Esophagus squamous epithelium (tissue), 4 donors: ENCODE measurements at regions not wholly inside any gene's neighbourhood (a gene's known extent, or its start where the extent isn't known, plus 50 kb on each side); places are given as distances from the start of the nearest gene placed in this dataset.

Experiments
- CTCF ChIP-seq, 6 experiments: fragments of 450-650 bp in 4 of 6; fragments of 200-600 bp in 2 of 6; sonication (generic) in 2 of 6; IDR thresholded peaks; one replicate each; pipeline ENCODE4 v1.5.1; 2016 to 2019; ENCODE audit warnings: antibody characterized with exemption in 6 of 6, mild to moderate bottlenecking in 4 of 6, moderate library complexity in 4 of 6
- POLR2A ChIP-seq, 4 donors: fragments of 450-650 bp; IDR thresholded peaks; one replicate each; pipeline ENCODE4 v1.6.1; 2017; ENCODE audit warnings: antibody characterized with exemption in 4 of 4, mild to moderate bottlenecking in 4 of 4, moderate library complexity in 3 of 4

GRCh38 chr2:51404226-51404625 is 372.3 kb upstream of the NRXN1 start:
- TF ChIP-seq CTCF (IDR thresholded peaks at IDR 0.05) (no peak), POLR2A (IDR thresholded peaks at IDR 0.05) (no peak)
